GM23248 (cell line): ENCODE measurements at regions not wholly inside any gene's neighbourhood (a gene's known extent, or its start where the extent isn't known, plus 50 kb on each side); places are given as distances from the start of the nearest gene placed in this dataset.
A peak's percentile ranks its signal among the peaks of the same experiment; 100 is the strongest.

Experiments
- DNase-seq: peaks from one replicate; pipeline ENCODE4 v3.0.0-alpha.2; 2015
- H2AFZ ChIP-seq: fragments of 200-600 bp; sonication (generic); 2 replicates; pipeline ENCODE4 v1.6.1; 2016; ENCODE audit warnings: antibody characterized with exemption
- H3F3A ChIP-seq: fragments of 200-600 bp; sonication (generic); 2 replicates; pipeline ENCODE4 v1.6.1; 2016; ENCODE audit warnings: mild to moderate bottlenecking, antibody characterized with exemption, mixed run types; ENCODE audit not compliant: insufficient read depth
- H3K27ac ChIP-seq: fragments of 200-600 bp; sonication (generic); 2 replicates; pipeline ENCODE4 v1.5.1; 2016; ENCODE audit warnings: mild to moderate bottlenecking
- H3K27me3 ChIP-seq: fragments of 200-600 bp; sonication (generic); replicated peaks from 2 replicates; pipeline ENCODE4 v1.6.1; 2016; ENCODE audit warnings: mild to moderate bottlenecking; ENCODE audit not compliant: insufficient read depth
- H3K36me3 ChIP-seq: fragments of 200-600 bp; sonication (generic); 2 replicates; pipeline ENCODE4 v1.6.1; 2016; ENCODE audit warnings: low read depth, mild to moderate bottlenecking
- H3K4me1 ChIP-seq: fragments of 200-600 bp; sonication (generic); 2 replicates; pipeline ENCODE4 v1.6.1; 2016; ENCODE audit warnings: mild to moderate bottlenecking; ENCODE audit not compliant: insufficient read depth
- H3K4me2 ChIP-seq: fragments of 200-600 bp; sonication (generic); one replicate; pipeline ENCODE4 v1.6.1; 2016; ENCODE audit warnings: mild to moderate bottlenecking; ENCODE audit not compliant: unreplicated experiment
- H3K4me3 ChIP-seq: fragments of 200-600 bp; sonication (generic); 2 replicates; pipeline ENCODE4 v1.5.1; 2016; ENCODE audit warnings: mild to moderate bottlenecking
- H3K79me2 ChIP-seq: fragments of 200-600 bp; sonication (generic); 2 replicates; pipeline ENCODE4 v1.6.1; 2016; ENCODE audit warnings: mild to moderate bottlenecking; ENCODE audit not compliant: insufficient read depth
- H3K9ac ChIP-seq: fragments of 200-600 bp; sonication (generic); 2 replicates; pipeline ENCODE4 v1.6.1; 2016; ENCODE audit warnings: mild to moderate bottlenecking
- H3K9me2 ChIP-seq: fragments of 200-600 bp; sonication (generic); 2 replicates; pipeline ENCODE4 v1.6.1; 2016; ENCODE audit warnings: mixed run types, mild to moderate bottlenecking, moderate library complexity; ENCODE audit not compliant: insufficient read depth
- H3K9me3 ChIP-seq: fragments of 200-600 bp; sonication (generic); one replicate; pipeline ENCODE4 v1.6.1; 2017; ENCODE audit warnings: low read depth
- H4K20me1 ChIP-seq: fragments of 200-600 bp; sonication (generic); 2 replicates; pipeline ENCODE4 v1.6.0; 2016; ENCODE audit not compliant: insufficient read depth
- EZH2 ChIP-seq: fragments of 200-600 bp; sonication (generic); IDR thresholded peaks from 2 replicates; pipeline ENCODE4 v1.6.1; 2018; ENCODE audit warnings: antibody characterized with exemption, mild to moderate bottlenecking; ENCODE audit not compliant: insufficient read depth, poor library complexity, severe bottlenecking
- EZH2phosphoT487 ChIP-seq: fragments of 200-600 bp; sonication (generic); IDR thresholded peaks from 2 replicates; pipeline ENCODE4 v1.6.1; 2018; ENCODE audit warnings: antibody characterized with exemption, moderate library complexity, mild to moderate bottlenecking, low read depth; ENCODE audit not compliant: insufficient read depth
- WGBS, 2 experiments: methylation state at CpG; one replicate each; pipeline ENCODE4 v1.1.6; 2015 to 2017; ENCODE audit warnings: low lambda C conversion rate in 2 of 2, low coverage in 1 of 2; ENCODE audit errors: missing lambda C conversion rate in 2 of 2; 5-methylcytosine and 5-hydroxymethylcytosine counted together
- in situ Hi-C: fragments of 300-500 bp; cut with MboI; formaldehyde crosslinking; loops from 2 replicates; pipeline ENCODE4 v1.15.0; 2020

DNA sequence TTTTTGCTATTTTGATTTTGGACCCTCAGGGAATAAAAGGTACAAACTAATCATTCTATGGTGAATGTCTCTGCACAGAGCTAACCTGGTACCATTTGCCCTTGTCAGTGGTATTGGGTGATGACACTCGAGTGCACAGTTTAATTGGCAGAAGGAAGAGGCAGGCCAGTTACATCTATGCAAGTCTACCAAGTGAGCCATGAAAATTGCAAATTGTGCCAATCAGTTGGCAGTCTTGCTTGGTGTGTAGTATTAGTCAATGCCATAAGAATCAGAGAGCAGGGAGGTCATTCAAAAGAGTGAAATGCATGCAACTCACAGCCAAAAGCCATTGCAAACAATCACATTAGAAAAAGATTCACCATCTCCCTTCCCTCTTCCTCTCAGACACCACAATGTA lies 479.6 kb downstream of the ADAMTS20 start:
- no peak overlapping the region for H2AFZ ChIP-seq
- no peak for DNase-seq
- no peaks in the 10 kb centered on the region for H4K20me1 ChIP-seq
- H3K79me2 ChIP-seq = no peaks in the 10 kb centered on the region
- 69 to 85% methylated on average over 1 of the region's 1 CpG for WGBS, 2 experiments
- no peak overlapping the region for H3K27ac ChIP-seq
- TF ChIP-seq EZH2phosphoT487 (no peak), EZH2 (no peak)
- no peaks in the 10 kb centered on the region for H3K9me3 ChIP-seq
- in situ Hi-C loops = no loop called here
- no peaks in the 10 kb centered on the region for H3K36me3 ChIP-seq
- no peaks in the 10 kb centered on the region; the same call in 1 of the 2 replicates for H3F3A ChIP-seq
- peaks cover 4% of the 10 kb centered on the region; the same call in 1 of the 2 replicates for H3K4me1 ChIP-seq
- no peak overlapping the region for H3K4me3 ChIP-seq
- no peaks in the 10 kb centered on the region for H3K27me3 ChIP-seq
- H3K4me2 ChIP-seq = no peak overlapping the region
- H3K9me2 ChIP-seq = no peaks in the 10 kb centered on the region
- no peak overlapping the region for H3K9ac ChIP-seq

GRCh38 chr12:43069768-43070221 lies 480.2 kb upstream of the PRICKLE1 start:
- Histone ChIP-seq H3K9me3 (no peaks in the 10 kb centered on the region), H2AFZ (peak overlapping the region; percentile 11), H3K9ac (no peak overlapping the region), H3F3A (no peaks in the 10 kb centered on the region; the same call in 1 of the 2 replicates), H3K4me2 (peak overlapping the region; percentile 40), H3K9me2 (no peaks in the 10 kb centered on the region), H3K36me3 (no peaks in the 10 kb centered on the region), H3K4me1 (peaks cover 4% of the 10 kb centered on the region; the same call in 1 of the 2 replicates), H3K27ac (no peak overlapping the region), H4K20me1 (no peaks in the 10 kb centered on the region), H3K27me3 (no peaks in the 10 kb centered on the region), H3K79me2 (no peaks in the 10 kb centered on the region), H3K4me3 (no peak overlapping the region)
- TF ChIP-seq EZH2phosphoT487 = no peak
- TF ChIP-seq EZH2 = no peak
- in situ Hi-C loops = no loop called here
- WGBS, 2 experiments = 30 to 33% methylated on average over 5 of the region's 5 CpGs
- DNase-seq = peak; percentile 73

DNA sequence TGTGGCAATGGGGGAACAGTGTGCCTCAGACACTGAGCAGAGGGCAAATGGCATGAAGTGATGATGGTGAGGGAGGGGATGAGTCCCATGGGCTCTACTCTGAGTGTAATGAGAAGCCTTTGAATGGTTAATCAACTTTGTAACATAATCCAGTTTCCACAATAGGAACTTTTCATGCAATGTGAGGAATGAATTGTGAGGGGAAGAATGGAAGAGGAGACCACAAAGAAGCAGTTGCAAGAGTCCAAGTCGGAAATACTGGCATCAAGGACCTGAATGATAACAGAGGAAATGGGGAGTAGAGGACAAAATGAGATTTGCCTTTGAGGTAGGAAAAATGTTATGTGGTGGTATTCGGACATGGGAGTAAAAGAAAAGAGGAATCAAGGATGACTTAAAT lies 476.9 kb upstream of the PRICKLE1 start:
- Histone ChIP-seq H3K36me3 (no peaks in the 10 kb centered on the region), H2AFZ (no peak overlapping the region), H3F3A (peaks cover 8% of the 10 kb centered on the region; the same call in 1 of the 2 replicates), H3K9me2 (no peaks in the 10 kb centered on the region; the same call in 1 of the 2 replicates), H3K4me2 (no peak overlapping the region), H3K9me3 (no peaks in the 10 kb centered on the region), H4K20me1 (no peaks in the 10 kb centered on the region), H3K27ac (no peak overlapping the region), H3K4me1 (peaks cover 15% of the 10 kb centered on the region), H3K4me3 (no peak overlapping the region), H3K9ac (no peak overlapping the region), H3K79me2 (no peaks in the 10 kb centered on the region), H3K27me3 (no peaks in the 10 kb centered on the region)
- TF ChIP-seq EZH2phosphoT487 (no peak), EZH2 (no peak)
- DNase-seq = no peak
- 93 to 100% methylated on average over 2 of the region's 2 CpGs for WGBS, 2 experiments
- in situ Hi-C loops = no loop called here

GRCh38 chr12:43063650-43064049 lies 474.1 kb upstream of the PRICKLE1 start:
- H3K4me2 ChIP-seq = no peak overlapping the region
- no peaks in the 10 kb centered on the region; the same call in 1 of the 2 replicates for H3K9me2 ChIP-seq
- in situ Hi-C loops = no loop called here
- peak; percentile 79 for DNase-seq
- TF ChIP-seq EZH2 = no peak
- no peak for TF ChIP-seq EZH2phosphoT487
- no peaks in the 10 kb centered on the region for H3K79me2 ChIP-seq
- peak overlapping the region; percentile 36 for H3K27ac ChIP-seq
- no peaks in the 10 kb centered on the region for H4K20me1 ChIP-seq
- no peak overlapping the region for H3K4me3 ChIP-seq
- H3K36me3 ChIP-seq = no peaks in the 10 kb centered on the region
- 0 to 2% methylated on average over 3 of the region's 3 CpGs for WGBS, 2 experiments
- no peak overlapping the region for H3K9ac ChIP-seq
- no peaks in the 10 kb centered on the region for H3K9me3 ChIP-seq
- H3K27me3 ChIP-seq = no peaks in the 10 kb centered on the region
- peaks cover 8% of the 10 kb centered on the region; the same call in 1 of the 2 replicates for H3F3A ChIP-seq
- peaks cover 11% of the 10 kb centered on the region for H3K4me1 ChIP-seq
- no peak overlapping the region for H2AFZ ChIP-seq
